Fibroblast of villous mesenchyme (primary cell): ENCODE measurements at regions not wholly inside any gene's neighbourhood (a gene's known extent, or its start where the extent isn't known, plus 50 kb on each side); places are given as distances from the start of the nearest gene placed in this dataset.

Experiments
- DNase-seq: peaks from one replicate; pipeline ENCODE4 v3.0.0-alpha.2; 2010; ENCODE audit warnings: low read depth
- H3K4me3 ChIP-seq: 2 replicates; pipeline ENCODE4 v1.5.1; 2011; ENCODE audit warnings: low read depth, mild to moderate bottlenecking, low read length
- TF ChIP-seq, protein P1 (sequence below): IDR thresholded peaks from 2 replicates; pipeline ENCODE4 v1.5.1; 2012; ENCODE audit warnings: low read depth, mild to moderate bottlenecking, low read length; ENCODE audit not compliant: insufficient read depth

DNA sequence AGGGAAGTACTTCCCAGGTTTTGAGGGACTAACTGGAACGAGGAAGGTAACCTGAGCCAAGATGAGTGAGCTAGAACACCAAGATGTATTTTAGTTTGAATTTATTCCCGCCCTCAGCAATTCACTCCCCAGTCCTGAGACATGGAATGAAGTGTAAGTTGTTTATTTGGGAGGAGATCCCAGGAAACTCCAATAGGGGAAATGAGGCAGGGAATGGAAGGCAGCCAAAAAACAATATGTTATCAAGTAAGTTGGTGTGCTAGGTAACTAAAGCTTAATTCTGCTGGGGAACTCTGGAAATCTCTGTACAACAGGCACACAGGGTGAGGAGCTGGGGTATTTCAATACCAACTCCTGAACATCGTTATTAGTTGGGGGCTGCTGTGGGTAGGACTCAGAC is 189.7 kb upstream of the HDAC9 start:
- DNase-seq = no peak
- TF ChIP-seq, protein P1, sequence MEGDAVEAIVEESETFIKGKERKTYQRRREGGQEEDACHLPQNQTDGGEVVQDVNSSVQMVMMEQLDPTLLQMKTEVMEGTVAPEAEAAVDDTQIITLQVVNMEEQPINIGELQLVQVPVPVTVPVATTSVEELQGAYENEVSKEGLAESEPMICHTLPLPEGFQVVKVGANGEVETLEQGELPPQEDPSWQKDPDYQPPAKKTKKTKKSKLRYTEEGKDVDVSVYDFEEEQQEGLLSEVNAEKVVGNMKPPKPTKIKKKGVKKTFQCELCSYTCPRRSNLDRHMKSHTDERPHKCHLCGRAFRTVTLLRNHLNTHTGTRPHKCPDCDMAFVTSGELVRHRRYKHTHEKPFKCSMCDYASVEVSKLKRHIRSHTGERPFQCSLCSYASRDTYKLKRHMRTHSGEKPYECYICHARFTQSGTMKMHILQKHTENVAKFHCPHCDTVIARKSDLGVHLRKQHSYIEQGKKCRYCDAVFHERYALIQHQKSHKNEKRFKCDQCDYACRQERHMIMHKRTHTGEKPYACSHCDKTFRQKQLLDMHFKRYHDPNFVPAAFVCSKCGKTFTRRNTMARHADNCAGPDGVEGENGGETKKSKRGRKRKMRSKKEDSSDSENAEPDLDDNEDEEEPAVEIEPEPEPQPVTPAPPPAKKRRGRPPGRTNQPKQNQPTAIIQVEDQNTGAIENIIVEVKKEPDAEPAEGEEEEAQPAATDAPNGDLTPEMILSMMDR = no peak
- no peak overlapping the region for H3K4me3 ChIP-seq

DNA sequence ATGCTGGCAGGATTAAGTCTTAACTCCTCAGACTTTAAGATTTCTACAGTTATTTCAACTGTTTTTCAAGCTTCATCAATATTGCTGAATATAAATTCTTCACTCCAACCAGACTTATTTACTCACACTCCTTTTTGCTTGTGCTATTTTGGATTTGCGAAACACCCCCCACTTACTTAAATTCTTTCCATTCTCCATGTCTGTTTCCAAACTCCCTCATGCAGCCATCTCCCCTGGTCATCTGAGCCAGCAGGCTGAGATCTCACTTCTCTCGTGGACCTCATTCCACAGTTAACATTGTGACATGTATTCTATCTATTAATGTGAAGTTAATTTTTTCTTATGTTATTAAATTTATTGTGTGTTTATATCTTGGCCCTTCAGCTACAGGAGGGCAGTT is 188.9 kb upstream of the HDAC9 start:
- no peak for DNase-seq
- TF ChIP-seq, protein P1 = no peak
- no peak overlapping the region for H3K4me3 ChIP-seq

DNA sequence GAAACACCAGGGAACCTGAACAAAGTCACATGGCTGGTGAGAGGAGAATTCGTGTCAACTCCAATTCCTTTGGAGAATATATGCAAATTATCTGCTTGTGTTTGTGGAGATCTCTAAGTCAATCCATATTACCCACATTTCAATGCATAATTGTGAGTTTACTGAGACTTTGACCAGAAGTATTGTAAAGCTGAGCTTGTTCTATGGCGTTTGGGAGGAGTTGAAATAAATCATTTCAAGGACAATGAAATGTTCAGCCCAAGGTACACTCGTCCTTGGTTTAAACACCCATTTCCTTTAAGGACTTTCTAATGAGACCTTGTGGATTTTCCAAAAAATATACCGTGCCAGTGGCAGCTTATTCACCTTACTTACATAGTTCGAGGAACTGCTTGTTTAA is 186.6 kb upstream of the HDAC9 start:
- TF ChIP-seq, protein P1 = no peak
- DNase-seq = no peak
- H3K4me3 ChIP-seq = no peak overlapping the region

DNA sequence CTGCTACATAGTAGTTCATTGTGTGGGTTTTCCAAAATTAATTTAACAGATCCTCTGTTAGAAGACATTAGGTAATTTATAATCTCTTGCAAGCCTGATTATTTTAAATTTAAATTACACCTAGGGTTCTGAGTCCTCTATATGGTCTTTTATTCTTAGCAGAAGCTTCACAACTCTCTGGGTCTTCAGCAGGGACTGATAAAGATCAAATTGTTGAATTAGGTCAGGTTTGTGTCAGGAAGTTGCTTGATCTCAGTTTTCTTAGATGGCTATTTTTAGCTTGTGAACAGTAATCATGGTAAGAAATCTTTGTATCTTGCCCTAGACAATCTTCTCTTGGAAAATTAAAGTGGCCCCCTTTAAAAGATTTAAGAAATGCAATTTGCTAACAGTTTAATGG is 183.1 kb upstream of the HDAC9 start:
- DNase-seq = no peak
- no peak overlapping the region for H3K4me3 ChIP-seq
- TF ChIP-seq, protein P1 = no peak

DNA sequence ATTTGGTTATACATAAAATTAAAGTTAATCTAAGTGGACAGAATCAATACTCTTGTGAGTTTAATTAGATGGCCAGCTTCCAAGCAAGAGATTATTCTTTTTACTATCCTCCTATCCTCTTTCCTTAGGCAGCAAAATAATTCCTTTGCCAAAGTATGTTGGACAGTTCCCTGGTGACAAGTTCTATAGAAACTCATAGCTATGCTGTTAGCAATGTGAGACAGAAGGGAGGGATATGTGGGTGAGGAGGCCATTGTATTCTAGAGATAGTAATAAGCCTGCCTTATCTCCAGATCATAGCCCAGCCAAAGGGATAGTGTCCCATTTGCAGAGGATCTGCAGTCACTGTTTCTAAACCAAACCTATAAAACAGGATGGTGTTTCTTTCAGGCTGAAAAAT is 181.6 kb upstream of the HDAC9 start:
- TF ChIP-seq, protein P1 = no peak
- H3K4me3 ChIP-seq = no peak overlapping the region
- DNase-seq = no peak

DNA sequence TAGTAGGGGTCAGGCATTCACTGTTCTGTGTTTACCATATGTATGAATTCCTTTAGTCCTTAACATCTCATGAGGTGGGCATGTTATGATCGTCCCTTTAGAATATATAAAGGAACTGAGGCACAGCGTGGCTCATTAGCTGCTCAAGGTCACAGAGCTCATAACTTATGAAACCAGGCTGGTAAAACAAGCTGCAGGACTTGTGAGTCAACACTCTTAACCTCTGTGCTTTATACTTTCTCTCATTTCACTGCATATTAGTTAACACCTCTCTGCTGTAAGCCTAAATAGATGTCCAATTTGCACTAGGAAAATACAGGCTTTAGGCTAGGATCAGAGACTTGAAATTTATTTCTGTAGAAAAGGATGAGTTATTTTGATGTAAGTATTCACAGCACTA is 180.3 kb upstream of the HDAC9 start:
- TF ChIP-seq, protein P1 = no peak
- DNase-seq = no peak
- H3K4me3 ChIP-seq = no peak overlapping the region

DNA sequence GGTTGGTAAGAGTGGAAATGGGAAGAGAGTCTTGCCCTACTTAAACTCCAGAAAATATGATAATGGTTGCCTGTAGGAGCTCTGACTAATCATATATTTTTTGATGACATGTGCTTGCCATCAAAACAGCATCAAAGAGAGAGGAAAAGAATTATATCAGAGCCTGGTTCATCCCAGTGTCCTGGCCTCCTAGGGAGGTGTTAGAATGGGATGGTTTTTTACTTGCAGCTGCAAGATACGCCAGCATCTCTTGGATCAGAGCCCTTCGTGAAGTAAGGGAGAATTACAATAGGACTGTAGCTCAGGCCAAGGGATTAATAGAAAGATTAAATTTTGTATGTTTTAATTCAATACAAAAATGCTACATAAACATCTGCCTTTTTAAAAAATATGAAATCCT is 177.6 kb upstream of the HDAC9 start:
- H3K4me3 ChIP-seq = no peak overlapping the region
- DNase-seq = no peak
- TF ChIP-seq, protein P1 = no peak
